H1 (cell line): ENCODE measurements at regions not wholly inside any gene's neighbourhood (a gene's known extent, or its start where the extent isn't known, plus 50 kb on each side); places are given as distances from the start of the nearest gene placed in this dataset.

Experiments used
- CTCF ChIA-PET: fragments of 300-600 bp; sonication (Branson Sonifier 250); formaldehyde crosslinking; loops from one replicate; lab custom pipeline; 2021; ENCODE audit not compliant: partially characterized antibody; lab: Charles Lee
- POLR2A ChIA-PET: fragments of 300-600 bp; sonication (Branson Sonifier 250); formaldehyde crosslinking; loops from one replicate; lab custom pipeline; 2021; ENCODE audit warnings: inconsistent platforms; ENCODE audit not compliant: partially characterized antibody; lab: Charles Lee
- DNase-seq, 2 experiments: peaks; one replicate each; pipeline versions ENCODE4 v3.0.0 to v3.0.0-alpha.2; 2010 to 2022; ENCODE audit warnings: low spot score in 2 of 2, low read depth in 1 of 2, mixed read lengths in 1 of 2
- FAIRE-seq: peaks from 2 replicates; lab custom pipeline; 2011; peaks lifted over from hg19 to GRCh38; lab: Jason Lieb, UNC
- H2AFZ ChIP-seq: 2 replicates; pipeline ENCODE4 v1.8.1; 2012; ENCODE audit warnings: low read length, inconsistent platforms
- H2AK5ac ChIP-seq: 2 replicates; pipeline ENCODE4 v1.6.1; 2013; ENCODE audit warnings: low read depth, low read length
- H2BK120ac ChIP-seq: replicated peaks from 2 replicates; pipeline ENCODE3; 2013; ENCODE audit warnings: low read depth, low read length, inconsistent platforms
- H2BK12ac ChIP-seq: 2 replicates; pipeline ENCODE4 v1.6.1; 2013; ENCODE audit warnings: low read depth, low read length
- H2BK15ac ChIP-seq: 2 replicates; pipeline ENCODE4 v1.6.1; 2013; ENCODE audit warnings: low read length
- H2BK20ac ChIP-seq: 2 replicates; pipeline ENCODE4 v1.6.1; 2013; ENCODE audit warnings: low read length
- H2BK5ac ChIP-seq: 2 replicates; pipeline ENCODE4 v1.6.1; 2013; ENCODE audit warnings: low read depth, low read length
- H3K14ac ChIP-seq: 2 replicates; pipeline ENCODE4 v1.6.1; 2013; ENCODE audit warnings: inconsistent platforms; ENCODE audit not compliant: insufficient read length
- H3K18ac ChIP-seq: 2 replicates; pipeline ENCODE4 v1.6.1; 2013; ENCODE audit warnings: low read length; ENCODE audit errors: extremely low read depth
- H3K23ac ChIP-seq: 2 replicates; pipeline ENCODE4 v1.6.1; 2013; ENCODE audit warnings: inconsistent platforms; ENCODE audit not compliant: insufficient read length
- H3K23me2 ChIP-seq: 2 replicates; pipeline ENCODE4 v1.6.1; 2013; ENCODE audit warnings: low read depth, low read length
- H3K27ac ChIP-seq: 2 replicates; pipeline ENCODE4 v1.6.1; 2011; ENCODE audit warnings: low read depth, low read length, inconsistent platforms
- H3K27me3 ChIP-seq, 4 experiments: replicated peaks in 1 of 4; 1 replicate in 1 of 4; 2 replicates in 3 of 4; pipeline versions ENCODE4 v1.6.1 to v1.8.1; 2011 to 2013; ENCODE audit warnings: low read length in 3 of 4, mild to moderate bottlenecking in 3 of 4, inconsistent platforms in 2 of 4, mixed read lengths in 2 of 4, moderate library complexity in 1 of 4; ENCODE audit not compliant: control insufficient read depth in 3 of 4, insufficient read depth in 3 of 4; ENCODE audit errors: extremely low read depth in 1 of 4
- H3K36me3 ChIP-seq, 4 experiments: 2 replicates each; pipeline versions ENCODE4 v1.6.1 to v1.8.1; 2011 to 2013; ENCODE audit warnings: mild to moderate bottlenecking in 4 of 4, low read length in 3 of 4, moderate library complexity in 2 of 4, control low read depth in 1 of 4, inconsistent platforms in 1 of 4; ENCODE audit not compliant: insufficient read depth in 4 of 4, control insufficient read depth in 2 of 4
- H3K4ac ChIP-seq: replicated peaks from 2 replicates; pipeline ENCODE3; 2013; ENCODE audit warnings: low read length, low read depth, mixed read lengths, inconsistent platforms; ENCODE audit not compliant: insufficient read length
- H3K4me1 ChIP-seq, 4 experiments: replicated peaks in 1 of 4; 1 replicate in 1 of 4; 2 replicates in 3 of 4; pipeline versions ENCODE4 v1.6.1 to v1.8.1; 2011 to 2013; ENCODE audit warnings: low read length in 3 of 4, inconsistent platforms in 2 of 4, mixed read lengths in 1 of 4; ENCODE audit not compliant: insufficient read depth in 4 of 4, control insufficient read depth in 3 of 4
- H3K4me2 ChIP-seq, 2 experiments: 2 replicates each; pipeline versions ENCODE4 v1.6.1 to v1.8.1; 2011 to 2013; ENCODE audit warnings: low read depth in 2 of 2, low read length in 2 of 2, control low read depth in 1 of 2, inconsistent platforms in 1 of 2, mild to moderate bottlenecking in 1 of 2; ENCODE audit not compliant: insufficient read depth in 1 of 2
- H3K4me3 ChIP-seq, 4 experiments: fragments of 200-600, 300-600 bp in 1 of 4; sonication (generic), shearing (Covaris generic), sonication (Bioruptor Twin) in 1 of 4; 2 replicates each; pipeline versions ENCODE4 v1.5.1 to v1.8.1; 2011 to 2016; ENCODE audit warnings: low read length in 4 of 4, low read depth in 3 of 4, control low read depth in 2 of 4, inconsistent platforms in 2 of 4, mild to moderate bottlenecking in 2 of 4, mixed read lengths in 1 of 4, moderate library complexity in 1 of 4; ENCODE audit not compliant: insufficient read depth in 2 of 4; ENCODE audit errors: extremely low read depth in 1 of 4
- H3K56ac ChIP-seq: replicated peaks from 2 replicates; pipeline ENCODE3; 2013; ENCODE audit warnings: low read depth, mild to moderate bottlenecking, mixed read lengths, low read length, inconsistent platforms; ENCODE audit not compliant: insufficient read length
- H3K79me1 ChIP-seq: 2 replicates; pipeline ENCODE4 v1.6.1; 2013; ENCODE audit warnings: low read depth, low read length, control low read depth
- H3K79me2 ChIP-seq, 2 experiments: 2 replicates each; pipeline versions ENCODE4 v1.6.1 to v1.8.1; 2012 to 2013; ENCODE audit warnings: low read length in 2 of 2, mild to moderate bottlenecking in 2 of 2, inconsistent platforms in 1 of 2; ENCODE audit not compliant: insufficient read depth in 2 of 2, control insufficient read depth in 1 of 2
- H3K9ac ChIP-seq, 4 experiments: replicated peaks in 1 of 4; 1 replicate in 1 of 4; 2 replicates in 3 of 4; pipeline versions ENCODE4 v1.6.1 to v1.8.1; 2011 to 2013; ENCODE audit warnings: low read depth in 3 of 4, low read length in 3 of 4, control low read depth in 2 of 4, mild to moderate bottlenecking in 2 of 4, moderate library complexity in 2 of 4, inconsistent platforms in 1 of 4; ENCODE audit errors: extremely low read depth in 1 of 4
- H3K9me3 ChIP-seq, 2 experiments: 2 replicates each; pipeline versions ENCODE4 v1.6.1 to v1.8.1; 2012 to 2013; ENCODE audit warnings: mild to moderate bottlenecking in 2 of 2, moderate library complexity in 2 of 2, control low read depth in 1 of 2, inconsistent platforms in 1 of 2, low read depth in 1 of 2, low read length in 1 of 2, mixed read lengths in 1 of 2; ENCODE audit not compliant: insufficient read depth in 2 of 2
- H4K20me1 ChIP-seq, 2 experiments: replicated peaks in 1 of 2; 2 replicates each; pipeline versions ENCODE3 to v1.8.1; 2011 to 2013; ENCODE audit warnings: inconsistent platforms in 2 of 2, low read length in 2 of 2, mild to moderate bottlenecking in 1 of 2; ENCODE audit not compliant: insufficient read depth in 2 of 2, control insufficient read depth in 1 of 2
- H4K5ac ChIP-seq: 2 replicates; pipeline ENCODE4 v1.6.1; 2013; ENCODE audit warnings: low read length, low read depth, mixed read lengths, inconsistent platforms; ENCODE audit not compliant: insufficient read length
- H4K8ac ChIP-seq: 2 replicates; pipeline ENCODE4 v1.8.0; 2013; ENCODE audit warnings: mild to moderate bottlenecking, moderate library complexity, low read length, inconsistent platforms; ENCODE audit not compliant: insufficient read depth; ENCODE audit errors: extremely low read depth
- H4K91ac ChIP-seq: replicated peaks from 2 replicates; pipeline ENCODE3; 2013; ENCODE audit warnings: low read length, mixed read lengths, inconsistent platforms; ENCODE audit not compliant: insufficient read length
- ATF3 ChIP-seq: IDR thresholded peaks from 2 replicates; pipeline ENCODE4 v1.6.1; 2011; ENCODE audit warnings: low read depth, mild to moderate bottlenecking, low read length; ENCODE audit not compliant: insufficient read depth
- BACH1 ChIP-seq: IDR thresholded peaks from 2 replicates; pipeline ENCODE4 v1.6.1; 2012; ENCODE audit warnings: low read length, improper control_type of control experiment
- CHD2 ChIP-seq: IDR thresholded peaks from 2 replicates; pipeline ENCODE4 v1.6.1; 2012; ENCODE audit warnings: low read length, improper control_type of control experiment
- KDM1A ChIP-seq: fragments of 200-600, 300-600 bp; sonication (generic); IDR thresholded peaks from 2 replicates; pipeline ENCODE4 v1.7.1; 2016; ENCODE audit warnings: mild to moderate bottlenecking, low read length, borderline replicate concordance
- KDM4A ChIP-seq: IDR thresholded peaks from one replicate; pipeline ENCODE4 v1.7.1; 2012; ENCODE audit warnings: low read depth, mild to moderate bottlenecking, moderate library complexity, low read length, inconsistent platforms; ENCODE audit not compliant: severe bottlenecking
- MAX ChIP-seq: IDR thresholded peaks from 2 replicates; pipeline ENCODE4 v1.6.1; 2012; ENCODE audit warnings: inconsistent platforms
- POU5F1 ChIP-seq: IDR thresholded peaks from 2 replicates; pipeline ENCODE4 v1.6.1; 2011; ENCODE audit warnings: low read depth, mild to moderate bottlenecking, low read length, moderate library complexity
- SP4 ChIP-seq: IDR thresholded peaks from 2 replicates; pipeline ENCODE4 v1.6.1; 2012; ENCODE audit warnings: low read length, inconsistent platforms
- SRF ChIP-seq: IDR thresholded peaks from 2 replicates; pipeline ENCODE4 v1.6.1; 2011; ENCODE audit warnings: mild to moderate bottlenecking, low read depth, low read length, moderate library complexity
- TAF1 ChIP-seq: IDR thresholded peaks from 2 replicates; pipeline ENCODE4 v1.6.1; 2011; ENCODE audit warnings: mild to moderate bottlenecking, low read depth, low read length
- TAF7 ChIP-seq: optimal IDR thresholded peaks from 2 replicates; pipeline ENCODE3; 2011; ENCODE audit warnings: low read depth, mild to moderate bottlenecking, inconsistent platforms, low read length, moderate library complexity, borderline replicate concordance
- TBP ChIP-seq: IDR thresholded peaks from 2 replicates; pipeline ENCODE4 v1.6.1; 2011; ENCODE audit warnings: low read depth, low read length, improper control_type of control experiment
- WGBS, 2 experiments: shearing (Covaris generic) in 1 of 2; methylation state at CpG; one replicate each; pipeline versions ENCODE4 v1.1.6 to v1.1.7; 2013 to 2015; ENCODE audit warnings: low lambda C conversion rate in 2 of 2, mixed read lengths in 2 of 2, inconsistent platforms in 1 of 2, low coverage in 1 of 2, missing lambda C conversion rate in 1 of 2; ENCODE audit not compliant: insufficient replicate concordance in 2 of 2, insufficient coverage in 1 of 2, insufficient read length in 1 of 2; ENCODE audit errors: extremely low coverage in 1 of 2, missing lambda C conversion rate in 1 of 2; 5-methylcytosine and 5-hydroxymethylcytosine counted together

GRCh38 chr7:109751241-109751640 is 1181.6 kb downstream of the DNAJB9 start:
- Histone ChIP-seq H3K4me3 (no peak overlapping the region), H3K79me2 (no peaks in the 10 kb centered on the region), H3K27ac (no peak overlapping the region), H4K5ac (no peak overlapping the region), H3K4ac (no peak overlapping the region), H2AK5ac (no peak overlapping the region), H2AFZ (peak overlapping the region; percentile 77; the same call in 1 of the 2 replicates), H3K18ac (no peak overlapping the region), H2BK12ac (no peak overlapping the region), H3K23ac (no peak overlapping the region), H3K14ac (no peak overlapping the region), H3K79me1 (no peaks in the 10 kb centered on the region), H3K9ac (no peak overlapping the region), H3K4me1 (no peaks in the 10 kb centered on the region), H2BK120ac (no peak overlapping the region), H3K4me2 (no peak overlapping the region), H4K20me1 (no peaks in the 10 kb centered on the region), H2BK5ac (no peak overlapping the region), H3K27me3 (no peaks in the 10 kb centered on the region), H2BK15ac (no peak overlapping the region), H4K91ac (no peak overlapping the region), H4K8ac (no peak overlapping the region), H3K56ac (no peak overlapping the region), H3K36me3 (no peaks in the 10 kb centered on the region; a peak in 1 of 8 replicates), H3K9me3 (no peaks in the 10 kb centered on the region), H2BK20ac (no peak overlapping the region), H3K23me2 (no peaks in the 10 kb centered on the region)
- CTCF ChIA-PET, result no interaction called here
- no CpG with 5 or more reads among the region's 4 CpGs for WGBS, 2 experiments
- DNase-seq (no peak), FAIRE-seq (no peak)
- no peak for TF ChIP-seq BACH1
- no peak for TF ChIP-seq SRF
- TF ChIP-seq KDM4A, result no peak
- no peak for TF ChIP-seq MAX
- no peak for TF ChIP-seq TBP
- no peak for TF ChIP-seq TAF1
- TF ChIP-seq ATF3, result no peak
- no peak for TF ChIP-seq TAF7
- TF ChIP-seq SP4, result no peak
- TF ChIP-seq KDM1A, result no peak
- TF ChIP-seq CHD2, result no peak
- TF ChIP-seq POU5F1, result no peak
- POLR2A ChIA-PET, result no interaction called here
